Retinal pigment epithelial cell (primary cell): ENCODE measurements at regions not wholly inside any gene's neighbourhood (a gene's known extent, or its start where the extent isn't known, plus 50 kb on each side); places are given as distances from the start of the nearest gene placed in this dataset.

Experiments used
- DNase-seq: peaks from one replicate; pipeline ENCODE4 v3.0.0-alpha.2; 2010; ENCODE audit warnings: low read depth
- H3K4me3 ChIP-seq: 2 replicates; pipeline ENCODE4 v1.5.1; 2011; ENCODE audit warnings: mild to moderate bottlenecking, low read length, control low read depth, moderate library complexity
- CTCF ChIP-seq: conservative IDR thresholded peaks from 2 replicates; pipeline ENCODE4 v1.5.1; 2011; ENCODE audit warnings: low read depth, low read length, control low read depth, inconsistent platforms

GRCh38 chr2:9057939-9058761, 54.7 kb upstream of the MBOAT2 start:
- H3K4me3 ChIP-seq: no peak overlapping the region
- peak; percentile 66 for DNase-seq
- no peak for TF ChIP-seq CTCF

- no peak overlapping the region for H3K4me3 ChIP-seq
- DNase-seq: no peak
- TF ChIP-seq CTCF: no peak
Observed at GRCh38 chr2:9055471-9055870, 52.0 kb upstream of the MBOAT2 start.

- H3K4me3 ChIP-seq: no peak overlapping the region
- no peak for TF ChIP-seq CTCF
- no peak for DNase-seq
Observed at GRCh38 chr2:9053534-9053931, 50.0 kb upstream of the MBOAT2 start.
